ENCODE measurements at regions not wholly inside any gene's neighbourhood (a gene's known extent, or its start where the extent isn't known, plus 50 kb on each side); places are given as distances from the start of the nearest gene placed in this dataset.
"Not testable (repeated sequence)": the region's sequence is repeated elsewhere in the genome, so short reads cannot be mapped to it uniquely, and the experiment has no call there.

DNA sequence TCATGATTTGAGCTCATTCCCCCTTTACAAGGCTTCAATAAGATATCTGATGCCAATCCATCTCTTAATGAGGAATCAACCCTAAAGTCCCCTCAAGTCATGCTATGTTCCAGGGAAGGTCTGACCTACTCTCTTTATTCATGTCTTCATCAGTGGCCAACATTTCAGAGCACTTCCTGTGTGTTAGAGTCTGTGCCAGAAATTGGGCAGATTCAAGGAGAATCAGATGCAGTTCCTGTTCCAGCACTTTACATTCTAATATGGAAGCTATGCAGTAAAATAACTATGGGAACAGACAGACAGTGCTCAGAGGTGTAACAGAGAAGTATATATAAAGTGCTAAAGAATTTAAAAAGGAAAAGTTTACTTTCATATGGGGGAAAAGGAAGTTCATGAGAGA, 193.4 kb upstream of the NR4A3 start:
- no peak for DNase-seq (ENCODE audit: low read depth in 2 of 2)

DNA sequence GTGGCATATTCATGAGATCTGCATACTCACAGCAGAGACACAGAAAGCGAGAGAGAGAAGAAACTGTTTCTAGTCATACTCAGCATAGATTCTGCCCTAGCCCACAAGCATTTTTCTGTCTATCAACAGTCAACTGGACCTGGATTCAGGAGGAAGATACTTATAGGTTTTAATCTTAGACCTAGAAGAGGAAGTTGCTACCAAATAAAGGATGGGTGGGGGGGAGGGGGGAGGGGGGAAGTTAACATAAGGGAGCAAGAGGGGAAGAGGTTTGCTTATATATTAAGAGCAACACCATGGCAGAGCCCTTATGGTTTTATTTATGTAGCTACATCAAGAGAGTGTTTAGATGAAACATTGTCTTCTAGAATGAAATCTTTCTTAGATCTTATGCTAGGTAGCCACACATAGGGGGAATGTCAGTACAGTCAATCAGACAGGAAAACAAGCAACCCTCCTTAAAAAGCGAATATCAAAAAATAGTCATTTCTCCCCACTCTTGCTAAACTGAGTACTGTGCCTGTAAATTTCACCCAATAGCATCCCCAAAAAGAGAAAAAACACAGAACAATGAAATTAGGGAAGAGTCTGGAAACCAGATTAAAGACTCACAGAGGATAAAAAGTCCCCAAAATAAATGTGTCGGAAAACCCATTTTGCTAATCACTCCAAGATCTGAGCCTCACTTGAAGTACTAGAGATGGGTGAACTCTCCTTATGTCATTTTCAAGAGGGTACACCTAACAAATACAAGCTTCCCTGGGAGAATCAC, 192.7 kb upstream of the NR4A3 start:
- no peak for DNase-seq (ENCODE audit: low read depth in 2 of 2)

DNA sequence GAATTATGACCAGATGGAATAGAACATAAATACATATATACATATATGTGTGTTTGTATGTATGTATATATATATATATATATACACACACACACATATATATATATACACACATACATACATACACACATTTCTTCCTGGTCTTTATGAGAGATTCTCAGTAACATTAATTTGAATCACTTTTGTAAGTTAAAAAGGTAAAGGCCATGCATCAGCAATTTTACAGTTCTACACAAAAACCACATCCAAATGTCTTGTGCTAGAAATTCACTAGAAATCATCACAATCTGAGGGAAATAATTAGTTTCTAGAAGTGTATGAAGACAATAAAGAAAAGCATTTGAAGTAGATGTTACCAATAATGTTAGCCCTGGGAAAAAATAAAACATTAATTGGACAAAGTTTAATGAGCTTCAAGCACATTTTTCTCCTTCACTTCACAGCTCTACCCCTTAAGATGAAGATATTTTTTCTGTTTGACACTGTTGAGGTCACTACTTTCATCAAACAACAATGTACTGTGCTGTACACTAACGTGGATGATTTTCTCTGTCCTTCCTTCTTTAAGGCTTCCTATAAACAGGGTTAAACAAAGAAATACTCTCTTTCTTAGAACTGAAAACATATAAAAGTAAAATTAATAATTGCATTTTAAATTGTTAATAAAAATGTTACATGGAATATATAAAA, 189.2 kb upstream of the NR4A3 start:
- DNase-seq (ENCODE audit: low read depth in 2 of 2), result no peak

DNA sequence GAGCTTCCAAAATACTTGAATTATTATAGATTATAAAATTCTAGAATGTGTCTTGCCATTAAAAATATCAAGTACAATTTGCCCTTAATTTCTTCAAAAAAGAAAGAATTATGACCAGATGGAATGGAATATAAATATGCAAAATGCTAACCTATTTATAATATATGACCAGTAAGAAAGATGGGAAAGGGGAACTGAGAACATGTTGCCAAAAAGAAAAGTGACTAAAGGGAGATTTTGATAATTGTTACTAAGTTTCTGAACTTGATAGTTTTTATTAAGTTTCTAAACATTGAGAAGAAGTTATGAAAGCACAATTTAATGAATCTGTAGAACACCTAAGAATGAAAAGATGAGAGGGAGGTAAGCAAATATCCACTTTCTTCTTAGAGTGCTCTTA, 188.4 kb upstream of the NR4A3 start:
- no peak for DNase-seq (ENCODE audit: low read depth in 2 of 2)

DNA sequence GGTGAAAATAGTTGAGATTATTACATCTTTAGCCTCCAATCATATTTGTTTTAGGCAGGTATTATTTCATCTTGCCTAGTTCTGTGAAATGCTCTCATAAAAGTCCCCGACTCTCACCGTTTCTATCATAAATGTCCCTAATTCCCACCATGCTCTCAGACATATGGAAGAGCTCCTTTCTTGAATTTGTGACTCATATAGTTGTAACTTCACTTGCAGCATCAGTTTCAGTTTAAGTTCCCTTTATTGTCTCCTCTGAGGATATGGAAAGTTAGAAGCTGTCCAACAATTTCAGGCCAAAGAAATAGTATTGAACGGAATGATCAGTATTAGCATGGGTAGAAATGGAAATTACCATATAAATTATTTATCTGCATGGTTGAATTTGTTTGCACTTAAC, 187.5 kb upstream of the NR4A3 start:
- DNase-seq (ENCODE audit: low read depth in 2 of 2), result no peak

DNA sequence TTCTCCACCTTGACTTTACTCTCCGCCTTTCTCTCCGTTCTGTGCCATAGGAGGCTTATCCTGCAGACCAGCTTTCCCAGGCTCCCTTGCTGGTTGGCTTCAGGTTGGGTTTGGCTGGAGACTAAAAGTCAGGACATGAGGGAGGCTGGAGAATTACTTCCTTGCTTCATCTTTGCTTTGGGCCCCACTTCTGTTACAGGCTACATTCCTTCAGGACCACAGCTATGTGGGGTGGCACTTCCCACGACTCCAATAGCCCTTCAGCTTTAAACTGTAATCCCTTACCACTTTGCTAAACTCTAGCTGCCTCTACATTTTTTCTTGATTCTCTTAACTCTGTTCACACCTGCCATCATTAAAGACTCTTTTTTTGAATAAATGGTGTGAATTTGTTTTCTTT, 186.7 kb upstream of the NR4A3 start:
- no peak for DNase-seq (ENCODE audit: low read depth in 2 of 2)

DNA sequence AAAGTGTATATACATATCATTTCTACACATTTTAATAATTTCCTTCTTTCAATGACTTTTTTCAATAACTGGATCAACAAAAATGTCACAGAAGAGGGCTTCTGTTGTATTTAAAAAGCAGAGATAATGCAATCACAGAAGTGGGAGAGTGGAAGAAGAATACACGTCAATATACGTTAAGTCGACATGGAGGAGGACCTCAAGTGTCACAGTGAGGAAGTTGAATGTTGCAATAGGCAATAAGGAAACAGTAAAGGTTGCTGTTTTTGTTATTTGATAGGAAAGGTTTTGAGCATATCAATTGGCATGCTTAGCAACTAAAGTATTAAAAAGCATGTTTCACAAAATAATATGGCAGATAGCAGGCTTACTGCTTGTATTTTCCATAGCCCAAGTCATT, 184.0 kb upstream of the NR4A3 start:
- DNase-seq (ENCODE audit: low read depth in 2 of 2), result no peak

DNA sequence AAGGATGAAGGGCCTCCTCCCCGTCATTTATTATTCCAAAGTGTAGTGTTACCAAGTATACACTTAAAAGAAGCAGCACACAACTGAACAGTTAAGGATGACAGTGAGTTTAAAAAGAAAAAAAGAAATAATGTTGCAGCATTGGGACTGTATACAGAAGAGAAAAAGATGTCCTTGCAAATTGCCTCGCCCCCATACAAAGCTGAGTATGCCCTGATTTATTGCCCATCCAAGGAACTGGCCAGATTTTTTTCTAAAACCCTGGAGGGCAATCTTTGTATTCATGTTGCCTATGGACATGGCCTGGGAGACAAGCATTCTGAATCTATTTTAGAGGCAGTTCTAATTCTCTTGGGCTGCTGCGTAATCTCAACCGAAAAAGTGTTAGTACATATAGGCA, 182.7 kb upstream of the NR4A3 start:
- no peak for DNase-seq (ENCODE audit: low read depth in 2 of 2)

DNA sequence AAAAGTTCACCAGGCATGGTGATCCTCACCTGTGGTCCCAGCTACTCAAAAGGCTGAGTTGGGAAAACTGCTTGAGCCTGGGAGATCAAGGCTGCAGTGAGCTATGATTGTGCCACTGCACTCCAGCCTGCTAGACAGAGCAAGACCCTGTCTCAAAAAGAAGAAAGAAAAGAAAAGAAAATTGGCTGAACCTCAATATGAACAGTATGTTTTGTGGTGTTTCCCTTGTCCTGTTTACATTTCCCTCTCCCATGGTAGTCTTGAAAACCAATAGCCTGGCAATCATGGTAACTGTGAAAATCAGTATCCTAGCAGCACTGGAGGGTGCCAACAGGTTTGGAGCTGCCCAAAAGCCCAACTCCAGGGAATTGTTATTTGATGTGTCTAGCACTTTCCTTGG, 174.1 kb upstream of the NR4A3 start:
- DNase-seq (ENCODE audit: low read depth in 2 of 2), result no peak

DNA sequence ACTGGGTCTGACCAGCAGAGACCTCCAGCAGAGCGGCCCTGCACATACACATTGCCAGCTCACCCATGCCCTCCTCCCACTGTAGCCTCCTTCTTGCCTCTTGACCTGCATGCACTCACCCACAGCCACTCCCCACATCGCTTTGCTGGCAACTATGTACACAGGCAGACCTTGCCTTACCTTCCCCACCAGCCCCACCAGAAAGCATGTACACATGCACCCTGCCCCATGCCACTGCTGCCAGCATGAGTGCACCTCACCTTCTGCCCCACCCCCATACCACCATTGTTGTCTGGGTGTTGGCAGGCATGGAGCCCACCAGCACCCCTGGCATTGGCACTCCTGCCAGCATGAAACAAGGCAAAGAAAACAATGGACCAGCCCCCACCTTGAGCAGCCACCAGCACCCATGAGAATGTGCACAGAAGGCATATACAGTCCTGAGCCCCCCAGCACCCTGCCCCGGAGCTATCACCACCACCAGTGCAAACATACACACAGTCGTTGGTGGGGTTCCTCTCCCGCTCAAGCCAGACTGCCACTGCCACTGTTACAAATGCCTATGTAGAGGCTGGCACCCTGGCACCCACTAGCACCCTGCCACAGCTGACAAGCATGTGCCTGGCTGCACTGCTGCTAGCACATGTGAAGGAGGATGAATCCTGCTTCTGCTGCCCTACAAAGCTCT, 171.4 kb upstream of the NR4A3 start:
- DNase-seq (ENCODE audit: low read depth in 2 of 2), result no peak

DNA sequence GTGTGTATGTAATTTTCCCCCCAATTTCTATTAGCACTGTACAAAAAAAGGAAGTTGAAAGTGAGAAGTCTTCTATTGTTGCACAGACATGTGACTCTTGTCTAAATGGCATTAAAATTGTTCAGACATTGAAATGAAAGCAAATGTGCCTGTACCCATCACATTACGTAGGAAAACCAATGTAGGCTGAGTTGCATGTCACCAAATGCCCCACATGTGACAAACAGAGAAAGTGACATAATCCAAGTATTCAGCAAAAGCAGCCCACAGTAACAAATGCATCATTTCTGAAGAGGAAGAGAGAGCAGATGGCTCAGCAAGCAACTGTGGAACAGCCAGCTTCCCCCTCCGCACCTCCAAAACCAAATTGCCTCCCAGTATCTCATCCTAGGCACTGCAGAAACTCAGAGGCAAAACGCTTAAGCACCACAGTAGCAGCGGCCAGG, 161.5 kb upstream of the NR4A3 start:
- DNase-seq (ENCODE audit: low read depth in 2 of 2), result no peak

DNA sequence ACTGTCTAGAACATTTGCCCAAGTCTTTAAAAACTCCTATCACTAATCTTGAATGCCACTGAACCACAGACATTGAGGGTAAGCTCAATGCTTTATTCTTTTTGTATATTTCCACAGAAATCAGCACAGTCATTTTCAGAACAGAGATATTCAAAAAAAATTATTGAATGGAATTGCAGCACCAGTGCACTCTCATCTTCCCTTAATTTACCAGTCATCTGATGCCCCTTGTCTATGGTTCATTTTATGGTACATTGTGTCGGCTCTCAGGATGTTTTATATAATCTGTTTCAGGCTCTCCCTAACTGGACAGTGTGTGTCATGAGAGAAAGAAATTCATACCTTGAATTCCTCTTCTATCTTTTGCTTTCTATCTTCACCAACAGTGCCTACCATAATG, 158.4 kb upstream of the NR4A3 start:
- no peak for DNase-seq (ENCODE audit: low read depth in 2 of 2)

DNA sequence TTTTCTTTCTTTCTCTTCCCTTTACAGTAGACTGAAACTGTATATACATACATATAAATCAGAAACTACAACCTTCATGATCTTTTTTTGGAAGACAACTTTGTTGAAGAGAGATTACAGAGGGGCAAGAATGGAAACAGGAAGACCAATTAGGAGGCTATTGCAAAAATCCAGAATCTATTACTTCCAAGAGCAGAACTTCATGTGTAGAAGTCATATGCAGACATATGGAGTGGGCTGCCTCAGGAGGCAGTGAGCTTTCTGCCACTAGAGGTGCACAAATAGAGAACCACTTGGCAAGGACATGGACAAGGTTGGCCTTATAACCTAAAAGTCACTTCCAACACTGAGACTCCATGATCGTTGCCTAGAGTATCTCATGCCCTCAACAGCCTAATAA, 157.8 kb upstream of the NR4A3 start:
- DNase-seq (ENCODE audit: low read depth in 2 of 2), result no peak

DNA sequence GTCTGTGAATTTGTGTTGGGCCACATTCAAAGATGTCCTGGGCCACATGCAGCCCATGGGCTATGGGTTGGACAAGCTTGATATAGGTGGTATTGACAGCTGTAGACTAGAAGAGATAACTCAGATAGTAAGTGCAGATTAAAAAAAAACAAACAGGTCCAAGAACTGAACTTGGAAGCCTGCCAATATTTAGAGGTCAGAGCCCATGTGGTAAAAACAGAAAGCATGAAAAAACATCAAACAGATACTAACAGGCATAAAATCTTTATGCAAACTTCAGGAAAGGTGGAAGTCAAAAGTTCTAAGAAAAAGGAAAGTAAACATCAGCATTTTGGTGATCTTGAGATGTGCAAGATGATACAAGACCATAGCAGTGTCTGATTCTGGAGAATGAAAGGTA, 155.1 kb upstream of the NR4A3 start:
- peak in 1 of 2 donors; percentile 1 for DNase-seq (ENCODE audit: low read depth in 2 of 2)

DNA sequence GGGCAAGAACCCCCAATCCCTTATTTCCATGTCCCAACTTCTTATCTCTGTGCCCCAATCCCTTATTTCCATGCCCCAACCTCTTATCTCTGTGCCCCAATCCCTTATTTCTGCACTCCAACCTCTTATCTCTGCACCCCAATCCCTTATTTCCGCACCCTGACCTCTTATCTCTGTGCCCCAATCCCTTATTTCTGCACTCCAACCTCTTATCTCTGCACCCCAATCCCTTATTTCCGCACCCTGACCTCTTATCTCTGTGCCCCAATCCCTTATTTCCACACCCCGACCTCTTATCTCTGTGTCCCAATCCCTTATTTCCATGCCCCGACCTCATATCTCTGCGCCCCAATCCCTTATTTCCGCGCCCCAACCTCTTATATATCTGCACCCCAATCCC, 150.8 kb upstream of the NR4A3 start:
- not testable (repeated sequence) for DNase-seq (ENCODE audit: low read depth in 2 of 2)

DNA sequence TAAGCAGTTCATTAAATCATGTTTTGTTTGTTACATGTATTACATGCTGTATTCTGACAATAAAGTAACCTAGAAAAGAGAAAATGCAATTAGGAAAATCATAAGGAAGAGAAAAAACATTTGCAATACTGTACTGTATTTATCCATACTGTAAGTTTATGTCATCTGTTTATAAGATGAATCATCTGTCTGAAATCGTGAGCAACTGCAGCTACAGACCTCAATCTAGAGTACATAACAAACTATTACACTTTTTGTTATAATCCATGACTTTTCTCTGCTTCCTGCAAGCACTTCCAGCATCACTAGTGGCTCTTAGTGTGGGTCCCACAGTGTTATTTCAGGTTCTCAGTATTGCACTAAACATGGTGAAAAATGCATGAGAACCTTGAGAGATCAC, 144.4 kb upstream of the NR4A3 start:
- DNase-seq (ENCODE audit: low read depth in 2 of 2), result peak in 1 of 2 donors; percentile 19

DNA sequence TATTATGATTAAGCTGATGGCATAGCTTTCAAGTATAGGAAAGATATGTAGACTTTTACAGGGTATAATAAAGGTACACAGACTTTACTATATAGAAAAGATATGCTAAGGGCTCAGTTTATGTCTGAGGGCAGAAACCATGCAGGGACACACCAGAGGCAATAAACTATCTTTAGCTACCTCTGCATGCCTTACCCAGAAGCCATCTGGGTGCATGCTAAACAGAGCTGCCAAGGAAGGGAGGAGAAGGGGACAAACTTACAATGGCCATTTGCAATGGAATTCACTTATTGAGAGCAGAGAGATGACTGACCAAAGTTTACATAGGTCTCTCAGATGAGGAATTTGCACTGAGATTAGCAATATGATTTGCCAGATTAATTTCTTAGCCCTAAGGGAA, 143.1 kb upstream of the NR4A3 start:
- DNase-seq (ENCODE audit: low read depth in 2 of 2), result no peak

DNA sequence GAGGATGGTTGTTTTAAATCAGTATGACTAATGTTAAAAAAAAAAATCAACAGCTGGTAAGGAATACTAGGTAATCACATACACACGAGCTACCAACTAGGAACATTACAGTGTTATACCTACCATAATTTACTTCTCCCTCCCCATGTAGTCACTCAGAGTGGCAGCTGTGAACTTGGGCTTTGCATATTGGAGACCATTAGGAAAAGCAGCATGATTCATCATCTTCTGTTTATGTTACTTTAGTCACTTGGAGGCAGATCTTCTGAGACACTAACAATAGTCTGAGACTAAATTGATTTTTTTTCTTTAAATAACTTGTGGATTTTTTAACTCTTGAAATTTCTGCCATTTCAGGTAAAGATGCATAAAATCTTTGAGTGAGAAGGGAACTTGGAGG, 141.5 kb upstream of the NR4A3 start:
- peak in 1 of 2 donors; percentile 74 for DNase-seq (ENCODE audit: low read depth in 2 of 2)

DNA sequence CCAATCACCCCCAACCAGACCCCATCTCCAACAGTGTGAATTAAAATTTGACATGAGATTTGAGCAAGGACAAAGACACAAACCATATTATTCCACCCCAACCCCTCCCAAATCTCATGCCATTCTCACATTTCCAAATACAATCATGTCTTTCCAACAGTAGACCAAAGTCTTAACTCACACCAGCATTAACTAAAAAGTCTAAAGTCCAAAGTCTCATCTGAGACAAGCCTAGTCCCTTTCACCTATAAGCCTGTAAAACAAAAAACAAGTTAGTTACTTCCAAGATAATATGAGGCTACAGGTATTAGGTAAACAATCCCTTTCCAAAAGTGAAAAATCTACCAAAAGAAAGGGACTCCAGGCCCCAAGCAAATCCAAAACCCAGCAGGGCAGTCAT, 140.6 kb upstream of the NR4A3 start:
- no peak for DNase-seq (ENCODE audit: low read depth in 2 of 2)

DNA sequence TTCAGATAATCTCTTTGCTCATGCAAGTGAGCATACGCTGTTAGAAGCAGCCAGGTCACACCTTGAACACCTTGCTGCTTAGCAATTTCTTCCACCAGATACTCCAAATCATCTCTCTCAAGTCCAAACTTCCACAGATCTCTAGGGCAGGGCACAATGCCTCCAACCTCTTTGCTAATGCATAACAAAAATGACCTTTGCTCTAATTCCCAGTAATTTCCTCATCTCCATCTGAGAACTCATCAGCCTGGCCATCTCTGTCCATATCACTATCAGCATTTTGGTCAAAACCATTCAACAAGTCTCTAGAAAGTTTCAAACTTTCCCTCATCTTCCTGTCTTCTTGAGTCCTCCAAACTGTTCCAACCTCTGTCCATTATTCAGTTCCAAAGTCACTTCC, 139.3 kb upstream of the NR4A3 start:
- no peak for DNase-seq (ENCODE audit: low read depth in 2 of 2)

DNA sequence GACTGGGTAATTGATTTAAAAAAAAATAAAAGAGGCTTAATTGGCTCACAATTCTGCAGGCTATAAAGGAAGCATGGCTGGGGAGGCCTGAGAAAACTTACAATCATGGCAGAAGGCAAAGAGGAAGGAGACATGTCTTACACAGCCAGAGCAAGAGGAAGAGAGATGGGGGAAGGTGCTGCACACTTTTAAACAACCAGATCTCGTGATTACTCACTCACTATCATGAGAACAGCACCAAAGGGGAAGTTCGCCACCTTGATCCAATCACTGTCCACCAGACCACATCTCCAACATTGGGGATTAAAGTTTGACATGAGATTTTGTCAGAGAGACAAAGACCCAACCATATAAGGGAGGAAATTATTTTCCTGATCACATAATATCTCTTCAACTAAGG, 138.8 kb upstream of the NR4A3 start:
- DNase-seq (ENCODE audit: low read depth in 2 of 2), result no peak

DNA sequence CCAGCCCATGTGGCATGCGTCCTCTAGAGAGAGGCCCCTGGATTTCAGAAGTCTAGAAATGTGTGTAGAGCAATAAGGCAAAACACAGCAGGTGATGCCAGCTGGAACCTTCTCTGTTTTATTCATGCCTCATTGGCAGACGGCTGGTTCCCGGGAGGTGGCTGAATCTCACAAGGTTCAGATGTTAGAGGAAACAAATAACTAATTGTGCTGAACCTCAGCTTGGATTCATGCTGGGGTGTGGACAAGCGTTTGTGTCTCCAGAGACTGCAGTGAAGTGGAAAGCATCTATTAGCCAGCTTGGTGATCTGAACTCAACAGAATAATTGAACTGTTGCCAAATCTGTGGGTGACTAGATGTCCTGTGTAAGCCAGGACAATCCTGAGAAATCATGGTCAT, 131.1 kb upstream of the NR4A3 start:
- DNase-seq (ENCODE audit: low read depth in 2 of 2), result no peak

DNA sequence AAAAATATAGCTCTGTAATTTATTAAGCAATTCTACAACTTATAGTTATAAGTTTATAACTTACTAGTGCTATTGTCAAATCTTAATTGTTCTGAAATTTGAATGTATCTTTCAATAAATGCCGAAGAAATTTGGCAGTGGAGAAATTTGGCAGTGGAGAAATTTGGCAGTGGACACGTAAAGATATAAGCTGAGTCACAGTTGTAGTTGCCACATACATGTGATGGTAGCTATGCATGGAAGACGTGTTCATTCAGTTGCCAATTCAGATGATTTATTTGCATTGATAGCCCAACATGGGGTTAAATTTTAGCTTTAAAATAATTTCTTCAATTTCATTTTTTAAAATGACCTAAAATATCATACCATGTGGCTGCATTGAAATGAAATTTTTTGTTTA, 127.8 kb upstream of the NR4A3 start:
- no peak for DNase-seq (ENCODE audit: low read depth in 2 of 2)
